ENCODE measurements at regions not wholly inside any gene's neighbourhood (a gene's known extent, or its start where the extent isn't known, plus 50 kb on each side); places are given as distances from the start of the nearest gene placed in this dataset.

DNA sequence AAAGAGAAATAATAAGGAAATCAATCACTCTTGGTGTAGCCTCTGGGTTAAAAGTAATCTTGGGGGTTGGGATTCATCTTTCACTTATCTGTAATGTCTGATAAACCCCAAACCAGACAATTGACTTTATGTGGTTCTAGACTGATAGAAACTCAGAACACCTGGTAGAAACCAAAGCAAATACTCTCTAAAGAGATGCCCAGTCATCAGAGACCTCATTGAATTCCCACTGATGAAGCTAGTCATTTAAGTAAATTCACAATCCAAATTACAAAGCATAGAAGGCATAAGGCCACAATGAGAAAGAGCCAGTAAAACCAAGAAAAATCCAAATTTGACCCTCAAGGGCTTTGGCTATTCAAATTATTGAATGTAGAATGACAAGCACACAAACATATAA, 250.6 kb downstream of the MBNL1 start:
- no peak for DNase-seq
- H3K27ac ChIP-seq (ENCODE audit: low read depth, low read length): no peak overlapping the region
- H3K36me3 ChIP-seq (ENCODE audit: control insufficient read depth, insufficient read depth, low read length): no peaks in the 10 kb centered on the region
- Mint-ChIP-seq H3K36me3 (ENCODE audit: low read depth) (no peaks in the 10 kb centered on the region), H3K27me3 (ENCODE audit: insufficient read depth) (peaks cover 13% of the 10 kb centered on the region), H3K9me3 (no peaks in the 10 kb centered on the region), H3K4me1 (peaks cover 28% of the 10 kb centered on the region), H3K4me3 (no peak overlapping the region), H3K27ac (no peak overlapping the region)
- peaks cover 8% of the 10 kb centered on the region for H3K4me1 ChIP-seq (ENCODE audit: control insufficient read depth, insufficient read depth, low read length)
- H3K4me3 ChIP-seq (ENCODE audit: low read length): no peak overlapping the region
- H3K9ac ChIP-seq (ENCODE audit: extremely low read depth, low read length, poor library complexity, severe bottlenecking): no peak overlapping the region
- H3K9me3 ChIP-seq (ENCODE audit: control insufficient read depth, low read length): no peaks in the 10 kb centered on the region
- H3K27me3 ChIP-seq (ENCODE audit: control insufficient read depth, insufficient read depth, low read length, poor library complexity, severe bottlenecking): no peaks in the 10 kb centered on the region
- TF ChIP-seq, protein P1, sequence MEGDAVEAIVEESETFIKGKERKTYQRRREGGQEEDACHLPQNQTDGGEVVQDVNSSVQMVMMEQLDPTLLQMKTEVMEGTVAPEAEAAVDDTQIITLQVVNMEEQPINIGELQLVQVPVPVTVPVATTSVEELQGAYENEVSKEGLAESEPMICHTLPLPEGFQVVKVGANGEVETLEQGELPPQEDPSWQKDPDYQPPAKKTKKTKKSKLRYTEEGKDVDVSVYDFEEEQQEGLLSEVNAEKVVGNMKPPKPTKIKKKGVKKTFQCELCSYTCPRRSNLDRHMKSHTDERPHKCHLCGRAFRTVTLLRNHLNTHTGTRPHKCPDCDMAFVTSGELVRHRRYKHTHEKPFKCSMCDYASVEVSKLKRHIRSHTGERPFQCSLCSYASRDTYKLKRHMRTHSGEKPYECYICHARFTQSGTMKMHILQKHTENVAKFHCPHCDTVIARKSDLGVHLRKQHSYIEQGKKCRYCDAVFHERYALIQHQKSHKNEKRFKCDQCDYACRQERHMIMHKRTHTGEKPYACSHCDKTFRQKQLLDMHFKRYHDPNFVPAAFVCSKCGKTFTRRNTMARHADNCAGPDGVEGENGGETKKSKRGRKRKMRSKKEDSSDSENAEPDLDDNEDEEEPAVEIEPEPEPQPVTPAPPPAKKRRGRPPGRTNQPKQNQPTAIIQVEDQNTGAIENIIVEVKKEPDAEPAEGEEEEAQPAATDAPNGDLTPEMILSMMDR (conservative IDR thresholded peaks at IDR 0.05): no peak

DNA sequence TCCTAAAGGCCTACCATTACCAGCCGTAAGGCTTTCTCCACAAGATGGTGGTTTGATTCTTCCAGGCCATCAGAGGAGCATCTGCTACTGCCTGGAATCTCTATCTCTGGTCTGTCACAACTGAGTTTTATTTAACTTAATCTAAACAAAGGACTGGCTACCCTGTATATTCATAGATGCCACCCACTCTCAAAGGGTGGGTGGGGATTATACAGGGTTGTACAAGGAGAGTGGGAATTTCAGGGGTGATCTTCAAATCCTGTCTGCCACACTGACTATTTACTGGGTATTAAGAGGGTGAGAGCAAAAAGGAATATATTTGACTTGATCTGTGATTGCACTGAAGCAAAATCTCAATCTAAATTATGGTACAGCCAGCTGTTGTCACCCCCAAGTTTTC, 253.3 kb downstream of the MBNL1 start:
- H3K27ac ChIP-seq (ENCODE audit: low read depth, low read length): no peak overlapping the region
- no peak overlapping the region for H3K27ac Mint-ChIP-seq
- H3K9ac ChIP-seq (ENCODE audit: extremely low read depth, low read length, poor library complexity, severe bottlenecking): no peak overlapping the region
- H3K27me3 Mint-ChIP-seq (ENCODE audit: insufficient read depth): no peaks in the 10 kb centered on the region
- TF ChIP-seq, protein P1 (conservative IDR thresholded peaks at IDR 0.05): no peak
- H3K36me3 Mint-ChIP-seq (ENCODE audit: low read depth): no peaks in the 10 kb centered on the region
- no peaks in the 10 kb centered on the region for H3K9me3 ChIP-seq (ENCODE audit: control insufficient read depth, low read length)
- H3K4me1 ChIP-seq (ENCODE audit: control insufficient read depth, insufficient read depth, low read length): peaks cover 8% of the 10 kb centered on the region
- WGBS, 2 experiments (ENCODE audit: insufficient coverage in 1 of 2, insufficient read length in 1 of 2): 92% methylated on average over 1 of the region's 1 CpG; no CpG with 5 or more reads in 1 of the 2 experiments
- DNase-seq: no peak
- no peak overlapping the region for H3K4me3 Mint-ChIP-seq
- H3K4me3 ChIP-seq (ENCODE audit: low read length): no peak overlapping the region
- no peaks in the 10 kb centered on the region for H3K36me3 ChIP-seq (ENCODE audit: control insufficient read depth, insufficient read depth, low read length)
- H3K27me3 ChIP-seq (ENCODE audit: control insufficient read depth, insufficient read depth, low read length, poor library complexity, severe bottlenecking): no peaks in the 10 kb centered on the region
- no peaks in the 10 kb centered on the region for H3K9me3 Mint-ChIP-seq
- H3K4me1 Mint-ChIP-seq: peaks cover 15% of the 10 kb centered on the region

DNA sequence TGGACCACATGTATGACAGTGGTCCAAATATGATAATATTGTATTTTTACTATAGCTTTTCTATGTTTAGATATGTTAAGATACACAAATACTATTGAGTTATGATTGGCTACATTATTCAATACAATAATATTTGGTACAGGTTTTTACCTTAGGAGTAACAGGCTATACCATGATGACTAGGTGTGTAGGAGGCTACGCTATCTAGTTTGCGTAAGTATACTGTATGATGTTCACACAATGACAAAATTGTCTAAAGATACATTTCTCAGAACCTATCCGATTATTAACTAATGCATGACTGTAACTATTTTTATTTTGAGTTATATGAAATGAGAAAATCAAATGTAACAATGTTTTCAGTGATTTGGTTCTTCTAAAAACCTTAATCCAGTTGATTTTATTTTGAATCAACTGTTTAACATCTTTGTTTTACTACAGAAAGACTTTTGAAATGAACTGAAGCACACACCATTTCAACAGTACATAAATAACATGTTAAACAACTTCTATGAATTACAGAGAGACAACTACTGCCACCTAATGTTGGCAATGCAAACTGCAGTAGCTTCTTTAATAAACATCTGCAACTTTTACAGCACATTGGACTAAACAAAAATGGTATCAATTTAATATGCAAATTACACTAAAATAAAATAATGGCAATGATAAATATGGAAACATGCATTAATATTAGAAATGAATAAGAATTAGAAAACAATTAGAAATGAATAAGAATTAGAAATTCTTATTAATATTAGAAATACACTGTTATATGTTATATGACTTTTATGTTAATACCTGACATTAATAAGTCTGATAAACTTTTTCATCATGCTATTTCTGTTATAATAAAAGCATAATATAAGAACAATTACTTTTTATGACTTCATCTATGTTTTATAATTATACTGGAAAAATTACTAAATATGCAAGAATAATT, 255.7 kb downstream of the MBNL1 start:
- no peaks in the 10 kb centered on the region for H3K27me3 ChIP-seq (ENCODE audit: control insufficient read depth, insufficient read depth, low read length, poor library complexity, severe bottlenecking)
- H3K36me3 ChIP-seq (ENCODE audit: control insufficient read depth, insufficient read depth, low read length): no peaks in the 10 kb centered on the region
- H3K4me1 ChIP-seq (ENCODE audit: control insufficient read depth, insufficient read depth, low read length): no peaks in the 10 kb centered on the region
- 100% methylated on average over 2 of the region's 3 CpGs; no CpG with 5 or more reads in 1 of the 2 experiments for WGBS, 2 experiments (ENCODE audit: insufficient coverage in 1 of 2, insufficient read length in 1 of 2)
- DNase-seq: peak; percentile 57
- H3K9ac ChIP-seq (ENCODE audit: extremely low read depth, low read length, poor library complexity, severe bottlenecking): no peak overlapping the region
- no peak overlapping the region for H3K27ac ChIP-seq (ENCODE audit: low read depth, low read length)
- Mint-ChIP-seq H3K36me3 (ENCODE audit: low read depth) (no peaks in the 10 kb centered on the region), H3K9me3 (peaks cover 7% of the 10 kb centered on the region), H3K27ac (no peak overlapping the region), H3K27me3 (ENCODE audit: insufficient read depth) (no peaks in the 10 kb centered on the region), H3K4me3 (no peak overlapping the region), H3K4me1 (peaks cover 1% of the 10 kb centered on the region)
- H3K4me3 ChIP-seq (ENCODE audit: low read length): no peak overlapping the region
- H3K9me3 ChIP-seq (ENCODE audit: control insufficient read depth, low read length): no peaks in the 10 kb centered on the region
- TF ChIP-seq, protein P1 (conservative IDR thresholded peaks at IDR 0.05): peak; percentile 92

Measured in endodermal cell (in vitro differentiated cells).